ENCODE measurements at regions not wholly inside any gene's neighbourhood (a gene's known extent, or its start where the extent isn't known, plus 50 kb on each side); places are given as distances from the start of the nearest gene placed in this dataset.

GRCh38 chr6:74690365-74690764, 515.5 kb downstream of the COL12A1 start:
- Mint-ChIP-seq H3K4me1 (no peaks in the 10 kb centered on the region), H3K4me3 (no peak overlapping the region), H3K9me3 (no peaks in the 10 kb centered on the region), H3K36me3 (no peaks in the 10 kb centered on the region), H3K27ac (no peak overlapping the region), H3K27me3 (ENCODE audit: insufficient read depth, low read depth) (no peaks in the 10 kb centered on the region)
- Histone ChIP-seq H3K4me1 (no peaks in the 10 kb centered on the region), H3F3A (ENCODE audit: low read depth) (no peaks in the 10 kb centered on the region), H3K9me3 (ENCODE audit: low read depth) (no peaks in the 10 kb centered on the region), H3K27ac (no peak overlapping the region), H3K36me3 (no peaks in the 10 kb centered on the region), H2AFZ (replicated peaks) (no peak overlapping the region), H3K4me2 (no peak overlapping the region), H3K9ac (no peak overlapping the region), H3K4me3 (no peak overlapping the region), H4K20me1 (ENCODE audit: low read depth) (no peaks in the 10 kb centered on the region), H3K27me3 (no peaks in the 10 kb centered on the region), H3K79me2 (ENCODE audit: low read depth) (no peaks in the 10 kb centered on the region)
- no peak for DNase-seq (ENCODE audit: low spot score)
- TF ChIP-seq EZH2phosphoT487 (IDR thresholded peaks at IDR 0.05): no peak
- TF ChIP-seq CTCF (IDR thresholded peaks at IDR 0.05): no peak
- no peak for TF ChIP-seq EZH2 (IDR thresholded peaks at IDR 0.05)

DNA sequence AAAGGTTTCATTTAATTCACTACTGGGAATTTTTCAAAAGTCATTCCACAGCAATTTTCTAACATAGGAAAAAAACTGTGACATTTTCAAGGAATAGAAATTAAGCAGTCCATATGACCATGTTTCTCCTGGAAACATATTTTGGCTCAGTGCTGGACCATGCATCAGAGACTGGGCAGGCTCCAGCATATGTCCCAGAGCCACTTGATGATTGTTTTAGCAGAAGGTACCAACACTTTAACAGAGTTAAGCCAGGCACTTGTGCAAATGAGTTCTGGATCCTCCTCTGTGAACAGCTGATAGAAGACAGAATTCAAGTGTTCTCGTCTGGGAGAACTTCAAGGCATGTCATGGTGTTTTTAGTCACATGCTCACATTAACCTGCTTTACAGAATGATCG, 516.3 kb downstream of the COL12A1 start:
- H3K4me3 Mint-ChIP-seq: no peak overlapping the region
- no peaks in the 10 kb centered on the region for H3K36me3 ChIP-seq
- no peak for DNase-seq (ENCODE audit: low spot score)

GRCh38 chr6:74677463-74677862, 528.4 kb downstream of the COL12A1 start:
- H3K27ac ChIP-seq: no peak overlapping the region
- H3K4me2 ChIP-seq: no peak overlapping the region
- Mint-ChIP-seq H3K4me1 (no peaks in the 10 kb centered on the region), H3K27ac (no peak overlapping the region), H3K9me3 (no peaks in the 10 kb centered on the region), H3K27me3 (ENCODE audit: insufficient read depth, low read depth) (no peaks in the 10 kb centered on the region), H3K4me3 (no peak overlapping the region), H3K36me3 (no peaks in the 10 kb centered on the region)
- no peak overlapping the region for H3K9ac ChIP-seq
- no peaks in the 10 kb centered on the region for H3K27me3 ChIP-seq
- TF ChIP-seq EZH2 (IDR thresholded peaks at IDR 0.05) (no peak), EZH2phosphoT487 (IDR thresholded peaks at IDR 0.05) (no peak), CTCF (IDR thresholded peaks at IDR 0.05) (no peak)
- no peaks in the 10 kb centered on the region for H3F3A ChIP-seq (ENCODE audit: low read depth)
- no peak overlapping the region for H3K4me3 ChIP-seq
- H3K79me2 ChIP-seq (ENCODE audit: low read depth): no peaks in the 10 kb centered on the region
- no peaks in the 10 kb centered on the region for H4K20me1 ChIP-seq (ENCODE audit: low read depth)
- H3K9me3 ChIP-seq (ENCODE audit: low read depth): no peaks in the 10 kb centered on the region
- H3K4me1 ChIP-seq: no peaks in the 10 kb centered on the region
- no peaks in the 10 kb centered on the region for H3K36me3 ChIP-seq
- H2AFZ ChIP-seq (replicated peaks): no peak overlapping the region
- DNase-seq (ENCODE audit: low spot score): no peak

More for the DNA sequence above, 516.3 kb downstream of the COL12A1 start:
- H3K27me3 ChIP-seq: no peaks in the 10 kb centered on the region
- no peaks in the 10 kb centered on the region for H3K4me1 Mint-ChIP-seq
- TF ChIP-seq EZH2 (IDR thresholded peaks at IDR 0.05) (no peak), CTCF (IDR thresholded peaks at IDR 0.05) (no peak), EZH2phosphoT487 (IDR thresholded peaks at IDR 0.05) (no peak)
- H3K79me2 ChIP-seq (ENCODE audit: low read depth): no peaks in the 10 kb centered on the region
- no peak overlapping the region for H3K4me2 ChIP-seq
- no peaks in the 10 kb centered on the region for H4K20me1 ChIP-seq (ENCODE audit: low read depth)
- no peaks in the 10 kb centered on the region for H3F3A ChIP-seq (ENCODE audit: low read depth)
- no peaks in the 10 kb centered on the region for H3K9me3 Mint-ChIP-seq
- no peaks in the 10 kb centered on the region for H3K27me3 Mint-ChIP-seq (ENCODE audit: insufficient read depth, low read depth)
- H3K27ac Mint-ChIP-seq: no peak overlapping the region
- no peaks in the 10 kb centered on the region for H3K36me3 Mint-ChIP-seq
- H3K9me3 ChIP-seq (ENCODE audit: low read depth): no peaks in the 10 kb centered on the region
- H2AFZ ChIP-seq (replicated peaks): peak overlapping the region; percentile 13
- no peaks in the 10 kb centered on the region for H3K4me1 ChIP-seq
- no peak overlapping the region for H3K4me3 ChIP-seq
- H3K9ac ChIP-seq: no peak overlapping the region
- H3K27ac ChIP-seq: no peak overlapping the region
